Esophagus muscularis mucosa (tissue), 3 donors: ENCODE measurements at regions not wholly inside any gene's neighbourhood (a gene's known extent, or its start where the extent isn't known, plus 50 kb on each side); places are given as distances from the start of the nearest gene placed in this dataset.

Experiments
- POLR2A ChIP-seq: fragments of 450-650 bp; IDR thresholded peaks from one replicate; pipeline ENCODE4 v1.6.1; 2017; ENCODE audit warnings: antibody characterized with exemption, moderate library complexity, mild to moderate bottlenecking, low read depth
- POLR2AphosphoS5 ChIP-seq, 2 donors: sonication (generic); formaldehyde crosslinking; IDR thresholded peaks; one replicate each; pipeline ENCODE4 v1.6.1; 2017; ENCODE audit warnings: antibody characterized with exemption in 2 of 2
- TF ChIP-seq, protein P1 (sequence below), 3 experiments: fragments of 200-600 bp in 2 of 3; fragments of 450-650 bp in 1 of 3; sonication (generic) in 2 of 3; IDR thresholded peaks; one replicate each; pipeline ENCODE4 v1.5.1; 2017 to 2019; ENCODE audit warnings: antibody characterized with exemption in 3 of 3, mild to moderate bottlenecking in 2 of 3, moderate library complexity in 1 of 3

DNA sequence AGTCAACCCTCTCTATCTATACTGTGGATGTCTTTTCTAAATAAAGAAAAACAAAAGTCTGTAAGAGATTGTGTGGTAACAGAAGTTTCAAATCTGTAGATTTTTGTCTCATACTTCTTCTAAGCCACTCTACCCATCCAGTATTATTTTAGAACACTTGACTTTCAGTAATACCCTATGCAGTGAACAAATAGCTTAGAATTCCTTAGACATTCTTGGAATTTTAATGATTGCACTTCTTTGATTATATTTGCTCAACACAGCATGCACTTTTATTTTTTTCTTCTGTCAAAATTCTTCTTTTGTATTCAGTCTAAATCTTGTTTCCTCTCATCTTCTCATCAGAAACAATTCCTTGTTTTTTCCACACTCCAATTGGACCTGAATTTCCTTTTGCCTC is 1080.2 kb downstream of the SUCLG1 start:
- no peak for TF ChIP-seq POLR2AphosphoS5 (IDR thresholded peaks at IDR 0.05)
- TF ChIP-seq, protein P1, sequence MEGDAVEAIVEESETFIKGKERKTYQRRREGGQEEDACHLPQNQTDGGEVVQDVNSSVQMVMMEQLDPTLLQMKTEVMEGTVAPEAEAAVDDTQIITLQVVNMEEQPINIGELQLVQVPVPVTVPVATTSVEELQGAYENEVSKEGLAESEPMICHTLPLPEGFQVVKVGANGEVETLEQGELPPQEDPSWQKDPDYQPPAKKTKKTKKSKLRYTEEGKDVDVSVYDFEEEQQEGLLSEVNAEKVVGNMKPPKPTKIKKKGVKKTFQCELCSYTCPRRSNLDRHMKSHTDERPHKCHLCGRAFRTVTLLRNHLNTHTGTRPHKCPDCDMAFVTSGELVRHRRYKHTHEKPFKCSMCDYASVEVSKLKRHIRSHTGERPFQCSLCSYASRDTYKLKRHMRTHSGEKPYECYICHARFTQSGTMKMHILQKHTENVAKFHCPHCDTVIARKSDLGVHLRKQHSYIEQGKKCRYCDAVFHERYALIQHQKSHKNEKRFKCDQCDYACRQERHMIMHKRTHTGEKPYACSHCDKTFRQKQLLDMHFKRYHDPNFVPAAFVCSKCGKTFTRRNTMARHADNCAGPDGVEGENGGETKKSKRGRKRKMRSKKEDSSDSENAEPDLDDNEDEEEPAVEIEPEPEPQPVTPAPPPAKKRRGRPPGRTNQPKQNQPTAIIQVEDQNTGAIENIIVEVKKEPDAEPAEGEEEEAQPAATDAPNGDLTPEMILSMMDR (IDR thresholded peaks at IDR 0.05), result no peak
- TF ChIP-seq POLR2A, result no peak
